A673 (cell line): ENCODE measurements at regions not wholly inside any gene's neighbourhood (a gene's known extent, or its start where the extent isn't known, plus 50 kb on each side); places are given as distances from the start of the nearest gene placed in this dataset.

Experiments
- BruUV-seq: library from RNA; stranded (reverse); fragments of 400-500 nt; replicated peaks from 2 replicates; lab custom pipeline; 2021; lab: Mats Ljungman, UMichigan
- CTCF ChIA-PET: fragments of 300-600 bp; sonication (Branson Sonifier 250); formaldehyde crosslinking; loops from one replicate; lab custom pipeline; 2022; ENCODE audit warnings: antibody characterized with exemption; lab: Charles Lee
- POLR2A ChIA-PET: fragments of 300-600 bp; sonication (Branson Sonifier 250); formaldehyde crosslinking; loops from one replicate; lab custom pipeline; 2022; ENCODE audit warnings: antibody characterized with exemption; ENCODE audit not compliant: low non-redundant PET; lab: Charles Lee
- DNase-seq: peaks from one replicate; pipeline ENCODE4 v3.0.0-alpha.2; 2015; ENCODE audit warnings: low spot score
- H3K27ac ChIP-seq: fragments of 200-600 bp; sonication (generic); 2 replicates; pipeline ENCODE4 v1.5.1; 2016; ENCODE audit warnings: mixed run types, low read depth, mild to moderate bottlenecking, mixed read lengths, antibody characterized with exemption, low read length; ENCODE audit not compliant: poor library complexity, severe bottlenecking
- H3K27me3 ChIP-seq: fragments of 200-600 bp; sonication (generic); replicated peaks from 2 replicates; pipeline ENCODE4 v1.6.1; 2017; ENCODE audit warnings: mixed run types, low read depth, mild to moderate bottlenecking, mixed read lengths, antibody characterized with exemption, low read length; ENCODE audit not compliant: insufficient read depth, poor library complexity
- H3K36me3 ChIP-seq: fragments of 200-600 bp; sonication (generic); 2 replicates; pipeline ENCODE4 v1.6.1; 2016; ENCODE audit warnings: mixed run types, mild to moderate bottlenecking, mixed read lengths, antibody characterized with exemption, low read length; ENCODE audit not compliant: insufficient read depth, poor library complexity, severe bottlenecking
- H3K4me1 ChIP-seq: fragments of 200-600 bp; sonication (generic); 2 replicates; pipeline ENCODE4 v1.6.1; 2017; ENCODE audit warnings: mixed run types, mild to moderate bottlenecking, mixed read lengths, antibody characterized with exemption, low read length; ENCODE audit not compliant: insufficient read depth, poor library complexity, severe bottlenecking
- H3K4me3 ChIP-seq: fragments of 200-600 bp; sonication (generic); 2 replicates; pipeline ENCODE4 v1.5.1; 2016; ENCODE audit warnings: low read depth, mixed run types, mild to moderate bottlenecking, mixed read lengths, low read length; ENCODE audit not compliant: poor library complexity, severe bottlenecking
- H3K9me3 ChIP-seq: fragments of 200-600 bp; sonication (generic); 2 replicates; pipeline ENCODE4 v1.6.1; 2016; ENCODE audit warnings: mixed run types, low read depth, mild to moderate bottlenecking, mixed read lengths, antibody characterized with exemption, low read length; ENCODE audit not compliant: poor library complexity, severe bottlenecking
- CTCF ChIP-seq: fragments of 300-800, 200-600 bp; sonication (generic); conservative IDR thresholded peaks from 2 replicates; pipeline ENCODE4 v1.5.1; 2017; ENCODE audit warnings: low read depth, mild to moderate bottlenecking, antibody characterized with exemption, low read length, moderate library complexity, mixed read lengths
- EZH2 ChIP-seq: fragments of 200-600 bp; sonication (generic); IDR thresholded peaks from 2 replicates; pipeline ENCODE4 v1.6.1; 2017; ENCODE audit warnings: borderline replicate concordance, low read depth, mild to moderate bottlenecking, mixed read lengths, antibody characterized with exemption, low read length; ENCODE audit not compliant: poor library complexity, severe bottlenecking
- intact Hi-C: fragments of 100-400 bp; cut with micrococcal nuclease; formaldehyde crosslinking; loops from one replicate; pipeline ENCODE4 v1.10.0; 2022; ENCODE audit not compliant: unreplicated experiment

GRCh38 chr22:35203583-35203982, 53.7 kb upstream of the HMGXB4 start:
- TF ChIP-seq EZH2 (no peak), CTCF (no peak)
- CTCF ChIA-PET = no interaction called here
- Histone ChIP-seq H3K36me3 (no peaks in the 10 kb centered on the region), H3K27me3 (no peaks in the 10 kb centered on the region), H3K4me1 (no peaks in the 10 kb centered on the region), H3K27ac (no peak overlapping the region), H3K4me3 (no peak overlapping the region), H3K9me3 (no peaks in the 10 kb centered on the region)
- POLR2A ChIA-PET = no interaction called here
- intact Hi-C loops = no loop called here
- no peak for DNase-seq
- no TSS peak for BruUV-seq

DNA sequence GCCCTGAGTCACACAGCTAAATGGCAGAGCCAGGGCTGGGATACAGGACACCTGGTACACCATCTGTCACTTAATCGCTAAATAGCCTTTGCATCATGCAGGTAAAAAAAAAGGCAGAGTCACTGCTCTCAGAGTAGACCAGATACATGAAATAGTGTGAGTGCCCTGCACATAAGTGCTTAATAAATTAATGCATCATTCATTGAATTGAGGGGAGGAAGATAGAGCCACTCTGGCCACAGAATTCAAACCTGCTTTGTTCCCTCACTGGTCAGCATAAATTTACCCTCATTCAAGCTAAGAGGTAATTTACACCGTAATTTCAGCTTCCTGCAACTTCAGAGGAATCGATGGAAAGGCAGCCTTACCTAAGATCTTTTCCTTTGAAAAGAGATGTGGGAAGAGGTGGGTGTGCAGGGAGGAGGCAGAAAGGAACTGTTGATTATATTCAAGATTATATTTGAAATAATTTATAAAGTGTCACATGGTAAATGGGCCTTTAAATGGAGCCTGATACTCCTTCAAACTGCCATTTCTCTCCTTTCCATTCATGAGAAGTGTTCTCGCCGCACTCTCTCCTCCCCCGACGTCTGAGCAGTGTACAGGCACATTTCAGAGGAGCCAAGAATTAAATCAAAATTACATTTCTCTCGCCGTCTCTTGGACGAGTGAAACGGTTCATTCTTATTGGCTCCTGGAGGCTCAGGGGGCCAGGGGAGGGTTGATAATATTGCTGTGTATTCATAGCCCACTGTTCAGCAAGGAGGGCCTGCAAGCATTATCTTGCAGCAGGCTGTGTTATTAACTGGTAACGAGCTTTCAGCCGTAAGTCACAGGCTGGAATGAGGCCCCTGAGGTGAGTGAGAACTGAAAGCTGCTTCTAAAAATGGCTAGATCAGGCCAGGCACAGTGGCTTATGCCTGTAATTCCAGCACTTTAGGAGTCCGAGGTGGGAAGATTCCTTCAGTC, 52.2 kb upstream of the HMGXB4 start:
- Histone ChIP-seq H3K4me1 (no peaks in the 10 kb centered on the region), H3K9me3 (no peaks in the 10 kb centered on the region), H3K36me3 (no peaks in the 10 kb centered on the region), H3K27me3 (no peaks in the 10 kb centered on the region), H3K4me3 (no peak overlapping the region), H3K27ac (no peak overlapping the region)
- ChIA-PET CTCF (interaction anchor here (1.3 kb wide), 1 partner anchor 26 kb away, joined by 5 read pairs; no protein-coding TSS in a partner anchor), POLR2A (no interaction called here)
- TF ChIP-seq EZH2 (no peak), CTCF (no peak)
- BruUV-seq = no TSS peak
- intact Hi-C loops = no loop called here
- DNase-seq = no peak

DNA sequence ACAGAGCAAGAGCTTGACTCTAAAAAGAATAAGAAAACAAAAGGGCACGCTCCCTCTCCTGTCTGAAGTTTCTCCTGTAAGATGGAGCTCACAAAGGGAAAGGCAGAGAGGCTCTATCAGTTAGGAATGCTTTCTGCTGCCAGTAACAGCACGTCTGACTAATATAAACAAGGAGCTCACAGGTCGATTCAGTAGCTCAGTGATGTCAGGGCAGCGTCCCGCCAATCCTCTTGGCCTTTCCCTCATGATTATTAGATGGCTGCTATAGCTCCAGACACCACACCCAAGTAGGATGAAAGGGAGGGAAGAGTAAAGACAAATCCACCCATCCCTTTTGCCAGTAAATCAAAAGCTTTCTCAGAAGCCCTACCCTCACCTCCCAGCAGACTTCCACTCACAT, 51.3 kb upstream of the HMGXB4 start:
- intact Hi-C loops = no loop called here
- H3K4me3 ChIP-seq = no peak overlapping the region
- TF ChIP-seq CTCF (no peak), EZH2 (no peak)
- no peaks in the 10 kb centered on the region for H3K27me3 ChIP-seq
- no peak overlapping the region for H3K27ac ChIP-seq
- no peaks in the 10 kb centered on the region for H3K4me1 ChIP-seq
- no peak for DNase-seq
- no peaks in the 10 kb centered on the region for H3K9me3 ChIP-seq
- BruUV-seq = no TSS peak
- H3K36me3 ChIP-seq = no peaks in the 10 kb centered on the region
- CTCF ChIA-PET = interaction anchor here (1.3 kb wide), 1 partner anchor 25 kb away, joined by 5 read pairs; no protein-coding TSS in a partner anchor
- POLR2A ChIA-PET = no interaction called here
